ENCODE measurements at regions not wholly inside any gene's neighbourhood (a gene's known extent, or its start where the extent isn't known, plus 50 kb on each side); places are given as distances from the start of the nearest gene placed in this dataset.

GRCh38 chr22:34943830-34944229, 122.1 kb upstream of the ISX start:
- Histone ChIP-seq H3K4me3 (replicated peaks in 1 of 2; ENCODE audit: low read depth in 1 of 2, low read length in 2 of 2) (no peak overlapping the region), H3K9me2 (ENCODE audit: insufficient read depth) (no peaks in the 10 kb centered on the region), H3K27ac (ENCODE audit: low read depth, low read length) (no peak overlapping the region), H3K9me3 (ENCODE audit: control insufficient read depth in 1 of 2, insufficient read depth in 1 of 2, low read depth in 1 of 2, low read length in 2 of 2) (no peaks in the 10 kb centered on the region), H3K36me3 (ENCODE audit: control insufficient read depth in 1 of 2, insufficient read depth in 2 of 2, low read length in 2 of 2) (no peaks in the 10 kb centered on the region), H3K27me3 (ENCODE audit: insufficient read depth, low read length) (peaks cover 4% of the 10 kb centered on the region; the same call in 1 of the 2 replicates), H3K79me2 (ENCODE audit: insufficient read depth, low read length) (no peaks in the 10 kb centered on the region), H2AFZ (ENCODE audit: low read depth, low read length, poor library complexity, severe bottlenecking) (no peak overlapping the region), H3K4me2 (ENCODE audit: low read length) (no peak overlapping the region), H4K20me1 (ENCODE audit: insufficient read depth) (no peaks in the 10 kb centered on the region), H3K9ac (ENCODE audit: low read length) (no peak overlapping the region), H3K4me1 (ENCODE audit: control insufficient read depth in 1 of 2, insufficient read depth in 2 of 2, low read length in 2 of 2) (no peaks in the 10 kb centered on the region)
- DNase-seq (ENCODE audit: low read depth, low spot score) (no peak), ATAC-seq (no peak)
- ChIA-PET CTCF (interaction anchor here (1.2 to 1.5 kb wide), 3 partner anchors 80 to 288 kb away, joined by 5 to 6 read pairs (median 6); no protein-coding TSS in a partner anchor), RAD21 (ENCODE audit: low non-redundant PET in 1 of 2, low total read pairs in 2 of 2, uncharacterized antibody in 2 of 2, unreplicated experiment in 2 of 2) (no interaction called here), POLR2A (no interaction called here)
- intact Hi-C loops (cut with micrococcal nuclease), result loop anchor here (10.0 kb wide), 1 partner anchor 211 kb away; no protein-coding TSS in a partner anchor
- no TSS peak for BruUV-seq (replicated peaks)
- TF ChIP-seq ATF3 (IDR thresholded peaks at IDR 0.05) (no peak), ZNF274 (IDR thresholded peaks at IDR 0.05; ENCODE audit: low read depth, low read length) (no peak), SRF (IDR thresholded peaks at IDR 0.05; ENCODE audit: low read depth) (no peak), CTCF (IDR thresholded peaks at IDR 0.05 in 2 of 3, conservative IDR thresholded peaks at IDR 0.05 in 1 of 3; ENCODE audit: borderline replicate concordance in 1 of 3, insufficient read depth in 1 of 3, low read depth in 2 of 3, low read length in 2 of 3) (peak in 2 of 3 experiments; percentile 5 to 28; a peak in 1 of 6 replicates), CBX3 (IDR thresholded peaks at IDR 0.05; ENCODE audit: low read depth) (no peak), SP1 (IDR thresholded peaks at IDR 0.05; ENCODE audit: low read depth) (no peak), SIN3A (IDR thresholded peaks at IDR 0.05; ENCODE audit: low read depth) (no peak), ZFX (IDR thresholded peaks at IDR 0.05) (no peak), RAD21 (IDR thresholded peaks at IDR 0.05; ENCODE audit: low read depth) (peak; percentile 14; the same call in 1 of the 2 replicates), EZH2phosphoT487 (IDR thresholded peaks at IDR 0.05; ENCODE audit: borderline replicate concordance) (no peak), FOSL1 (IDR thresholded peaks at IDR 0.05; ENCODE audit: low read depth) (no peak), CEBPB (IDR thresholded peaks at IDR 0.05; ENCODE audit: low read depth) (no peak), POLR2AphosphoS5 (IDR thresholded peaks at IDR 0.05; ENCODE audit: low read depth, low read length) (no peak), POLR2A (IDR thresholded peaks at IDR 0.05; ENCODE audit: borderline replicate concordance, extremely low read depth, insufficient read depth, insufficient read length) (no peak), ZBTB33 (IDR thresholded peaks at IDR 0.05; ENCODE audit: extremely low read depth, insufficient replicate concordance, low read length) (no peak), YY1 (IDR thresholded peaks at IDR 0.05; ENCODE audit: extremely low read depth, insufficient replicate concordance, low read depth, low read length) (no peak), EGR1 (IDR thresholded peaks at IDR 0.05; ENCODE audit: low read depth) (no peak)
